DMS 273 treated with DMSO at 0.1 percent for 48 hours (cell line): ENCODE measurements at regions not wholly inside any gene's neighbourhood (a gene's known extent, or its start where the extent isn't known, plus 50 kb on each side); places are given as distances from the start of the nearest gene placed in this dataset.
A peak's percentile ranks its signal among the peaks of the same experiment; 100 is the strongest.

Source experiments
- DNase-seq: peaks from one replicate; lab custom pipeline; 2025; lab: John Stamatoyannopoulos, UW

DNA sequence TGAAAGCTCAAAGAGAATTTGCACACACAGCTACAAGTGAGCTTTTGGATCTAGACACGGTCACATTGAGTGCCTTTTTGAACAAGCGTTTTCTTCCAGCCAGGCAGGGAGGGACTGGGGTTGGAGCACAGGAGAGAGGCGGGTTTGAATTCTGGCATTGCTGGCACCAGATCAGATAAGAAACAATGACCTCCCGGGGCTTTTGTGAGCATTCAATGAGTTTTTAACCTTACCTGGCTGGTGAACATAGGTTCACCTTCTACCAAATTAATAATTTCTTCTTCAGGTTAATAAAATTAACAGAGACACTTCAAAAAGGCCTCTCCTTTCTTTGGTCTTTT, 312.9 kb upstream of the MSX2 start:
- no peak for DNase-seq

DNA sequence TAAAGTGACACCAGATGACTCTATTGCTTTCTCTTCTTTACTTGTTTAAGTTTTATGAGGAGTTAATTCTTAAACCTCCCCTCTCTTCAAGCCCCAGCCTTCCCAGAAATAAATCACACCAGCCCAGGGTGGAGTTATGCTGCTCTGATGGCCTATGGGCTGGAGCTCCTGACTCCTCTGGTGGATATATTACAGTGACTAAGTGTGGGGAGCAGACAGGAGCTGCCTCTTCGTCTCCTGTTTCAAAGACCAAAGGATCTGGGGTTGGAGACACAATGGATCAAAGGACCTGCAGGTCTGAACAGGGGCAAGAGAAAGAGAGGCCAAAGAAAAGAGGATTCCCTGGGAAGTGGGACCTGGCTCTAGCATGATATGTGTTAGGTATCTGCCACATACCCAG, 312.0 kb upstream of the MSX2 start:
- DNase-seq, result no peak

DNA sequence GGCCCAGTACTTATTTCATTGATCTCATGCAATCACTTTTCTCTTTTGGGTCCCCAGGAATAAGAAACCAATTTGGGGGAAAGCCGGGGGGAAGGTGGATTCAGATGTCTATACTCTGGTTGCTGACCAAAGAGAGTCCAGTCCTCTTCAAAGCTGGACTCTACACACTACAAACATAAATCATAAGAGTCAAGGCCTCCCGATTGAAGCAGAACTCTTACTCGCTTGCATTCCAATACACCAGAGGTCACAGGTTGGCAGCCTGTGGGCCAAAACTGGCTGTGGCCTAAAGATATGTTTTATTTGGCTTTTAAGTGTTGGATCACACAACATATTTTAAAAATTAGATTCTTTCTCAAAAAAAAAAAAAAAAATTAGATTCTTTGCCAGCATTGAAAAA, 311.4 kb upstream of the MSX2 start:
- DNase-seq, result no peak

DNA sequence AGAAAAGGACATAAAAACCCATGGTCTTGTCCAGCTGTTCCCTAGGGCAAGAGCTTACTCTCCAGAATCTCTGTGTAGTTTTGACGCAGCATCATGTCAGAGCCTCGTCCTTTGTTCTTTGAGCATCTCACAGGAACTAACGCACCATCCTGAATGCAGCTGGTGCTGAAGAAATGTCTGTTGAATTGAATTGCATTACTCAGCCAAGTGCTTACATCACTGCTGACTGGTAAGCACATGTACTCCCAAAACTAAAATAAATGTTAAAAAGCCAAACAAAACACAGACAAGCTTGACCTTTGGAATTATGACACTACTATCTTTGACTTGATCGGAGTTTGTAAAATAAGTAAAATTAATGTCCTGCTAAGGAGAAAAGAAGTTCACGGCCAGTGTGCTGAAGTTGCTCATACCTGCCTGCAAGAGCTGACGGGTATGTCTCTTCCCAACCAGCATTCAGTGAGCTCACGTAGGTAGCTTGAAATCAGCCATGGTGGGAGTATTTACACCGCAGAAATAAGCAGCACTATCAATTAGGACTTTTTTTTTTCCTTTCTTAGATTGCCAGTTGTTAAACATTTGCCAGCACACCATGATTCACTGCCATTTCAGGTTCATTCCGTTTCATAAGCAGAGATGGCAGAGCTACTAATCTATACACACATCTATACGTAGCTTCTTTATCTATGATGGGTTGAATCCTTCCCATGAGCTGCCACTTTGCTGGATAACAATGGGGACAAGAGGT, 310.6 kb upstream of the MSX2 start:
- DNase-seq, result no peak

GRCh38 chr5:174414315-174414710, 310.1 kb upstream of the MSX2 start:
- DNase-seq, result no peak

GRCh38 chr5:174418809-174419539, 305.4 kb upstream of the MSX2 start:
- no peak for DNase-seq

DNA sequence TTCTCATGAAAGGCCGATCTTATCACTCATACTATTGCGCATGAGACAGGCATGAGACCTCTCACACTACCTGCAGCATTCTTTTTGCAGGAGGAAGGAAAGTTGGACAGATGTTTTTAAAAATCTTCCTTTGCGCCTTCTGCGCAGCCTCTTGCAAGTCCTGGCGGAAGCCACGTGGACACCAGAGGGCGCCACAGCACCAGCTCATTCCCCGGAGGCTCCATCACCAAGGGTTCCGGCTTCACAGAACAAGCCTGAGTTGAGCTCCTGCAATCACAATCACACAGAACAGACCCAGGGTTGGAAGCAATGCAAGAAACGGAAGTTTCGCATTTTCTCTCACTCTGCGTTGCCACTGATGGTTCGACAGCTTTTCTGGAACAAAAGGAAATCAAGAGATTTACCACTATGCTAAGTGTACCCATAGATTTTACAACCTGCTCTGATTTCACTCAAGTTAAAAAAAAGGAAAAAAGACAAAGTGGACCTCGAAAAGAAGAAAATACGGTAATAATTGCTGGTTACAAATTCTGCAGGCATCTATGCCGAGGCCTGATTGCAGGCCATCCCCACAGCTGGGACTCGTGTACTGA, 304.7 kb upstream of the MSX2 start:
- peak; percentile 34 for DNase-seq

DNA sequence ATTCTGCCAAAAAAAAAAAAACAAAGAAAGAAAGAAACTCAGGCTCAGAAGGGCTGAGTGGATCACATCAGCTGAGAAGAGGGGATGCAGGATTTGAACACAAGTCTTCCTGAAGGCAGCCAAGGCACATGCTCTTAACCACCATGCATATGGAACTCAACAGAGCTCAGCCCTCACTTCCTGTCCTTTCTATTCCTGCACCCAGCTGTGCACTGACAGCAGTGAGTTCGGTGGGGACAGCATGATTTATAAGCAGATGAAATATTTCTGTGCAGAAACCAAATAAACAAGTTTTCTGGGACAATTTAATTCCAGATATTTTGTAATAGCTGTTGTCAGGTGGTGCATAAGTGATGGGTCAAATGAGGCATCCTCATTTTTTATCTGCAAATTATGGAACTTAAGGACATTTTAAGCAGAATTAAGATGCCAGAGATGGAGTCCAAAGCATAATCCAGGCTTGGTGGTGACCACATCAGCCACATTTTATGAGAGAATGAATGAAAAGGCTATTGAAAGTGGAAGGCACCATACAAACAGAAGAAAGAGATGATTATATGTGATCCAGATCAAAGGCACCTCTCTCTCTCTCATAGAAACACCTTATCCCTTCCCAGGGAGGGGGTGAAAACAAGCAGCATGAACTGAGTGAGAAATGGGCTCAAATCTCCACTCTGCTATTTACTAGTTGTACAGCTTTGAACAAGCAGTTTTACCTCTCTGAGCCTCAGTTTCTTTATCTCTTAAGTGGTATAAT, 303.6 kb upstream of the MSX2 start:
- no peak for DNase-seq

DNA sequence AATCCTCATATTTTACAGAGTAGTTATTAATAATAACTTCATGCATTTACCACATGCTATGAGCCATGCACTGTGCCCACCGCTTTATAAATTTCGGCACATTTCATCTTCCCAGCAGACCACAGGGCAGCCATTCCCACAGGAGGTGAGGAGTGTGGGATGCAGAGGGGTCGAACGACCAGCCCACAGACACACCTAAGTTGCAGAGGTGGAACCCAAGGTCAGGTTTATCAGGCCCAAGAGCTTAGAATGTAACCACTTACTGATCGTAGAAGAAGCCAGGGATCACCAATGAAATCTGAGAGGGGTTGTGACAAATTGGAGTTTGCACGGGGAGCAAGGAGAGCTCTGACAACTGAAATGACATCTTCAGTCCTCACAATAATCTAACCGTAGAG, 303.0 kb upstream of the MSX2 start:
- DNase-seq, result no peak

GRCh38 chr5:174423558-174423957, 300.8 kb upstream of the MSX2 start:
- DNase-seq, result no peak

- no peak for DNase-seq
Measured at GRCh38 chr5:174424219-174425053, 299.9 kb upstream of the MSX2 start.

DNA sequence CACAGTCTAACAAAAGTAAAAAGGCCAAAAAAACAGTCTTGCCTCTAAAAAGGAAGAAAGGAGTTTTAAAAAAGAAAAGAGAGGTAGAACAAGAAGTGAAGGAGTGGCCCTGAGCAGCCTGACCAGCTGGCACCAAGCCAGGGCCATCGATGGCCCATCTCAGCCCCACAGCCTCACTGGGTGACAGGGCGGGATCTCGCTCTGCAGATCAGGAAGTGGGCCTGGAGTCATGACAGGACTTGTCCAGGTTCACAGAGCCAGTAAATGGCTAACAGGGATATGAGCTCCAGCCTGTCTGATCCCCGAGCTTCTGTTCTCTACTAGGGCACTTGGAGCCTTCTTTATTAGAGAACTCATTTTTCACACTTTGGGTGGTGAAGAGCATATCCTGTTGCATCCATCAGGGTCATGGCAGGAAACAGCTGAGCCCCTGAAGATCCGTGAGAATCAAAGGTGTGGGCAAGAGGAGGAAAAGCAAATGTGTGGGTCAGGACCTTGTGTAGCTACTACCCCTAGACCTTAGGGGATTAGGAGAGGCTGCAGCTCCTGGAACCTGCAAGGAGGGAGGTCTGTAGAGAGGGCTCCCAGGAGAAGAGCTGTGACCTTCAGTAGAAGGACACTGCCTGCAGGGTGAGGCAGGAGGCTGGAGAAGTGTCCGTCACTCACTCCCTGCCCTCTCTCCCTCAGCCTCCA, 299.0 kb upstream of the MSX2 start:
- DNase-seq, result no peak

DNA sequence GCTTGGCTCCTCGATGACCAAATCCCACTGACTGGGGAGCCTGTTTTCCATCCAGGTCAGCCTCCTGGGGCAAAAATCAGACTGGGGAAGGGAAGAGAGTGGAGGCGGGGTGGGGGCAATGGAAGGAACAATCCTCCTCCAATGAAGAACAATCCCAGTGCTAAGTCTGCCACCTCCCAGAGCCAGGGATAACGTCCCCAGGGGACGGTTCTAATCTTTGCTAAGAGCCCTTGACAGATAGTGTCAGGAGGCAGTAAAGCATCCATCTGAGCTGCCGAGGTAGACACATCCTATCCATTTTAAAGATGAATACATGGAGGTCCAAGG, 298.5 kb upstream of the MSX2 start:
- no peak for DNase-seq

GRCh38 chr5:174426388-174426787, 298.0 kb upstream of the MSX2 start:
- DNase-seq, result no peak

DNA sequence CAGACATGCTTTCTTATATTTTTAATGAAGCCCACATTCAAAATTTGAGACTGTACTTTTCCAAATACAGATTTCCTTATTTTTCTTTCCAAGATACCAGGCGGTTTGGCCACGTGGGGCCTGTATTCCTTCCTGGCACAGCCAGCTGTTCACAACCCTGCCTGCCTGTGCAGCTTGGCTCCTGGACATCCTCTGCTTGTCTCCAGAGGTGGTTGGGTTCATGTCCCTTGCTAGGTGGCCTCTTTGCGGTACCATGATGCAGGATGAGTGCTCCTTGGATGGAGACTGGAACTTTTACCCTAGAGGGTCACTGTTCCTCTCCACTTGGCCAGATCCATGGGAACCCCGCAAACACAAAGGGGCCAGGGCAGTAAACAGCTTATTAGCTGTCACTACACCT, 297.5 kb upstream of the MSX2 start:
- DNase-seq, result no peak

GRCh38 chr5:174427304-174427703, 297.1 kb upstream of the MSX2 start:
- DNase-seq, result no peak

- no peak for DNase-seq
Measured at GRCh38 chr5:174428895-174429294, 295.5 kb upstream of the MSX2 start.

DNA sequence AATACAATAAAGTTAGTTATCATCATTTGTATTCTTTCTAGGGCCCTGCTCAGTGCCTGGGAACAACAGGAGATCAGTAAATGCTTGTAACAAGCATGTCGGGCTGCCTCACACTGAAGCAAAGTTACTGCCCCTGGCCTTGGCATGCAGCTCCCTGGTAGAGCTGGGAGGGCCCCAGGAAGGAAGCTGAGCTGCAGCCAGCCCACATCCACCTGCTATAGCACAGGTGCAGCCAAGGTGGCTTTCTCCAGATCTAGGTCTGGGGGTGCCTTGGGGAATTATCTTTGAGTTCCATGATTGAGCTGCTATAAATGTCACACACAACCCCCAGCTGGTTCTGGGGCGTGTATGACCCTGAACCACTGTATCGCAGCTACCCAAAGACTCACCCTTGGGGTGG, 293.4 kb upstream of the MSX2 start:
- no peak for DNase-seq

- no peak for DNase-seq
Measured at GRCh38 chr5:174431504-174431903, 292.9 kb upstream of the MSX2 start.

DNA sequence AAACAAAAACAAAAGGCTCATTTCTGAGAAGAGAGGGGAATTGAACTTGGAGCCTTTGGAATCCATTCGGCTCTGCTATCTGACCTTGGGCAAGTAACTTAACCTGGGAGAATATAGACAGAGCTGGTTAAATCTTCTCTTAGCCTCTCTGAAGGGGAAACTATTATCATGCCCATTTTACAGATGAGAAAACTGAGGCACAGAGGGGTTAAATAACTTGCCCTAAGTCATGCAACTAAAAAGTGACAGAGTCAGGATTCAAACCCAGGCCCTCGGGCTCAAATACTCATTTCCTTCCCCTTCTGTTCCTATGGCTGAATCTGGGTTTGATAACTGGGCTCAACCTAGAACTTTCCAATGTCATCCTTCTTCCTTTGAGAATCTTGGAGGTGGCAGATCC, 291.3 kb upstream of the MSX2 start:
- DNase-seq, result no peak

DNA sequence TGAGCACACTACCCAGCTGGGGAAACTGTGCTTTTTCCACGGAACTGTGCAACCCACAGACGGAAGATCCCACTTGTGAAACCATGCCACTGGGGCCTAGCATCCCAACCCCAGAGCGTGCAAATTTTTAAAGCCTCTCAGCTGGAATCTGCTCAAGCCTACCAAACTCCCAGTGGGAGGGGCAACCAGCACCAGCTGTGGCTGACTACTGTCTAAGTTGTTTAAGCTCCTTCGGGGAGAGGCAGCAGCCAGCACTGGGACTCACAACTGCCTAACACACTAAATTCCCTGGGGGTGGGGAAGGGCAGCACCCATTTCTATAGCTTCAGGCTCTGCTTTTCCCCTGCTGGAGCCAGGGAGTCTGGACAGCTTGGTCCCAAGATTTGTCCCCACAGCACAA, 287.6 kb upstream of the MSX2 start:
- no peak for DNase-seq
